Kidney capillary endothelial cell (primary cell): ENCODE measurements at regions not wholly inside any gene's neighbourhood (a gene's known extent, or its start where the extent isn't known, plus 50 kb on each side); places are given as distances from the start of the nearest gene placed in this dataset.
"Not testable (repeated sequence)": the region's sequence is repeated elsewhere in the genome, so short reads cannot be mapped to it uniquely, and the experiment has no call there.

Experiments used
- DNase-seq: peaks from one replicate; pipeline ENCODE4 v3.0.0-alpha.2; 2018; ENCODE audit warnings: low spot score

DNA sequence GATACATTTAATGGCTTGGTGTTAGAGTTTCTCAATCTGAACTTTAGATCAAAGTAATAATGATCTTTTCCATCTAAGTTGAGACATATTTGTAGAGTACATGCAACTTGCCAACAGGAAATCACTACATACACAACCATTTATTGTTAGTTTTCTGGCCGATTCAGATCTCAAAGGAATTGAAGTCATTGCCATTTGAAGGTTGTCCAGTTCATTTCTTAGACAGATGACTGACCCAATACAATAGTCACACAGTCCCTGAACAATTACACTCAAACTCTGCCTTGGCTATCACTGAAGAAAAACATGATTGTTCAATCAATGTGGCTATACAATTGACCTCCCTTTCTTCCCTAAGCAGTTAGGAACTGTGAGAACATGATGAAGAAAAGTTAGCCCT is 753.2 kb upstream of the RIOK2 start:
- no peak for DNase-seq

DNA sequence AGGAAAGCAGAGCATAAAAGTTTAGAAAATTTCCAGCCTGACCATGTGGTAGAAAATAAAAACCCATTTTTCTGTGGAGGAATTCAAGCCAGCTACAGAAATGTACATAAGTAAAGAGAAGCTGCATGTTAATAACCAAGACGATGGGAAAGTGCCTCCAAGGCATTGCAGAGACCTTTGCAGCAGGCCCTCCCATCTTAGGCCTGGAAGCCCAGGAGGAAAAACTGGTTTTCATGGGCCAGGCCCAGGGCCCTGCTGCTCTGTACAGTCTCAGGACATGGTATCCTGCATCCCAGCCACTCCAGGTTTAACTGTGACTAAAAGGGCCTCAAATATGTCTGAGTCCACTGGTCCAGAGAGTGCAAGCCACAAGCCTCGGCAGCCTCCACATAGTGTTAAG is 754.8 kb upstream of the RIOK2 start:
- no peak for DNase-seq

- DNase-seq, result no peak
These were observed 760.0 kb upstream of the RIOK2 start for GRCh38 chr5:97943036-97943435.

- DNase-seq, result no peak
These were observed 768.1 kb upstream of the RIOK2 start for GRCh38 chr5:97951139-97951538.

DNA sequence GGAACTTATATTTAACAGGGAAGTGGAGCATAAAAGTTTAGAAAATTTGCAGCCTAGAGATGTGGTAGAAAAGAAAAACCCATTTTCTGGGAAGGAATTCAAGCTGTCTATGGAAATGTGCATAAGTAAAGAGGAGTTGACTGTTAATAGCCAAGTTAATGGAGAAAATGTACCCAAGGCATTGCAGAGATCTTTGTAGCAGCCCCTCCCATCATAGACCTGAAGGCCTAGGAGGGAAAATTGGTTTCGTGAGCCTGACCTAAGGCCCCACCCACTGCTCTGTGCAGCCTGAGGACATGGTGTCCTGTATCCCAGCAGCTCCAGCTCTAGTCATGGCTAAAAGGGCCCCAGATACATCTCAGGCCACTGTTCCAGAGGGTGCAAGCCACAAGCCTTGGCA is 772.4 kb upstream of the RIOK2 start:
- no peak for DNase-seq

GRCh38 chr5:97967292-97967691 is 784.2 kb upstream of the RIOK2 start:
- no peak for DNase-seq

GRCh38 chr5:97968346-97968745 is 785.3 kb upstream of the RIOK2 start:
- no peak for DNase-seq

GRCh38 chr5:97979740-97980139 is 793.7 kb upstream of the RGMB start:
- DNase-seq, result no peak

- peak; percentile 51 for DNase-seq
These were observed 793.2 kb upstream of the RGMB start for GRCh38 chr5:97980291-97980690.

DNA sequence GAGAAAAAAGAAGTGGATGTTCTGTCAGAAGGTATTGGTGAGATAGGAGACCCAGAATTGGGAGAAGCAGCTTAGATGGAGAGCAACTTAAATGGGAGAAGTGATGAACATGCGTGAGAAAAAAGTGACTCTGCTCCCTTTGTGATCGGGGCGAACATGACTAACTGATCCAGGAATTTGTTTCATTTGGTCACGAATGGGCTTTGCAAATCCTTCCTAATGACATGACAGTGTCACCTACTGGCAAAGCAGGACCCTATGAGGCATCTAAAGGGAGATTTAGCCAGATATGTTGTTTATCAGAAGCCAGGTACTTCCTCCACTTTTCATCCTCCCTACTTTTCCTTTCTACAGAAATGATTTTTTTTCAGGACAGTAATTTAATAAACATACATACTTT is 787.4 kb upstream of the RGMB start:
- peak; percentile 30 for DNase-seq

- no peak for DNase-seq
These were observed 782.2 kb upstream of the RGMB start for GRCh38 chr5:97991236-97991635.

DNA sequence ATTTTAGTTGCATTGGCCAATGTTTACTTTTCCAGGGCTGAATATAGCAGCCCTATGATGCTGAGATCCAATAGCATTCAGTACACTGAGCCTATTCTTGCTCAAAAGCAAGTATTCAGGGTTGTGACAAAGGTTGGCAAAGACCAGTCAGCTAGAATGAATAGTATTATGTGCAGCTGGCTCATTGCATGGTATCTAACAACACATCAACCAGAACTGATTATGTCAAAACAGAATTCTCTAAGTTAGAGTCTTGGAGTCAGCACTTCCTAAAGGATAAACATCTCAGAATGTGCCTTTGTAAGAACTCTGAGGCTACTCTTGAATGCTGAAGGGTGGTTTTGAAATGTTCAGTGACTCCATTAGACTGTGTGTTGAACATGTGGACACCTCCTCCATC is 774.5 kb upstream of the RGMB start:
- no peak for DNase-seq

GRCh38 chr5:98004463-98004862 is 769.0 kb upstream of the RGMB start:
- no peak for DNase-seq

GRCh38 chr5:98016771-98017170 is 756.7 kb upstream of the RGMB start:
- DNase-seq, result peak; percentile 8

GRCh38 chr5:98030273-98030672 is 743.2 kb upstream of the RGMB start:
- not testable (repeated sequence) for DNase-seq

GRCh38 chr5:98031036-98031435 is 742.4 kb upstream of the RGMB start:
- not testable (repeated sequence) for DNase-seq

- no peak for DNase-seq
These were observed 742.0 kb upstream of the RGMB start for GRCh38 chr5:98031496-98031895.

GRCh38 chr5:98031926-98032325 is 741.5 kb upstream of the RGMB start:
- DNase-seq, result no peak

DNA sequence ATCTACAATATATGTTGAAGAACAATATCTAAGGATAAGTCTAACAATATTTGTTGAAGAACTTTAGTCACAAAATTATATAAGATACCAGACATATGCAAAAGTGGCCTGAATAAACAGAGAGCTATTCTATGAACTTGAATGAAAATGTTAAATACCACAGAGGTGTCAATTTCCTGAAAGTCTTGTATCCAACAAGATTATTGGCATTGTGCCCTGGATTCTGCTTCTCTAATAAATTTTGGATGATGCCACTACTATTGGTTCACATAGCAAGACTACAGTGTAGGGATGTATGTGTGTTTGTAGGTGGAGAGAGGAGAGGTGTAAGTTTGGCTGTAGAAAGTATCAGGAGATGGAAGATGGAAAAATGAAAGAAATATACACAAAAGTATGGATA is 731.8 kb upstream of the RGMB start:
- DNase-seq, result no peak

GRCh38 chr5:98042521-98042920 is 730.9 kb upstream of the RGMB start:
- DNase-seq, result no peak

DNA sequence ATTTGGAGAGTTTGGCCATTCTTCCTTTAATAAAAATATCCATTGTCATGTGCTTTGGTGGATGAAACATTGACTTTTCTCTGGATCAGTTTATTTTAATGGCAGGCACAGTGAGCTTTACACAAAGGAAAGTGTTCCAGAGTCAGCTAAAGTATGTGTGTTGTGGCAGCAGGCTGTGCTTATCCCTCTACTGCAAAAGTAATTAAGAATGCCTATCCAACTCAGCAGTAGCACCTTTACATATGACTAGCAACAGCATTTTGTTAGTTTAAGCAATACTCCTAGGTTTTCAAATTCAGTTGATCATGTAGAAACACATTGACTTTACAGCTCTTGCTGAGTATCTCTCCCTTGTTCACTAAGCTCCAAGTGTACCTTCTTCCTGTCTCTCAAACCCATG is 730.5 kb upstream of the RGMB start:
- no peak for DNase-seq

- DNase-seq, result no peak
These were observed 722.9 kb upstream of the RGMB start for GRCh38 chr5:98050583-98050982.

- no peak for DNase-seq
These were observed 720.3 kb upstream of the RGMB start for GRCh38 chr5:98053170-98053569.

DNA sequence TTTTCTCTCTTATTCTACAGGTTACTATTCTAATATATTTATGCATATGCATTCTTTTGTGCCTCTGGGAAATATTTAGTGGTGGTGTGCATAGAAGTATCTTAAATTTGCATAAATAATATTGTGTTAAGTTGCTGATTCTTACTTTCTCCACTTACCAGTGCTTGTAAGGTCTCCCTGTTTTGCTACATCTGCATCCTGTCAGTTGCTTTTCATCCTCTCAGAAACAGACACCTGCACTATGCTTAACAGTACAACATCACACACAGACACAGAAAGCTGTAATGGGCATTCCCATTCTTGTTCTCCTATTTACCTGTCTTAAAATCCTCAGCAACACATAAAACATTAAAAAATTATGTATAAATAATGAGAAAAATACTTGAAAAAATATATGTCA is 713.3 kb upstream of the RGMB start:
- no peak for DNase-seq

DNA sequence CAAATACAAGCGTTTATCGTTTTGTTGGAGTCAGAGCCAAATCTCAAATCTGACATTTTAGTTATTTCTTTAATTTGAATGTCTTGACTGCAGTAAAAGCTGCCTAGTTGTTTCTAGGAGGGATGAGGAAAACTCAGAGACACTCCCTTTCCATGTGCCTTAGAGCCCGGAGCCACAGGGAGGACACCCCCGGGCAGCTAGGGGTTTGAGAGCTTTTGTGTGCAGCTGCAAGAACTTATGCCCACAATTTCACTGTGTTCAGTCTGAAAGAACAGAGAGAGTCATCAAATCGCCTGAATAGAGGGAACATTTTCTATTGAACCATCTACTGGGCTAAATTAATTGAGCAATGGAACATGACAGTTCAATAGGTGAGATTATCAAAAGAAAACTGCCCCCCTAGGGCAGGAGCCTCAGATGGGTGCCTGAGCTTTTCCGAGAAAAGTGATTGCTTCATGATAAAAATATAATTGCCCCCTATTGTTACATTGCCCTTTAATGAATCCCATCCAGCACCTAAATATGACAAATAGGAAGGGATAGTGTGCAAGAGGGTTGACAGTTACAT is 709.3 kb upstream of the RGMB start:
- DNase-seq, result no peak
